IMR-90 (cell line): ENCODE measurements at regions not wholly inside any gene's neighbourhood (a gene's known extent, or its start where the extent isn't known, plus 50 kb on each side); places are given as distances from the start of the nearest gene placed in this dataset.

Source experiments
- ATAC-seq: fragments of 200-7000 bp; cut with Tn5 transposase; 2 replicates; pipeline ENCODE4 v1.9.1; 2020; ENCODE audit warnings: low read depth, mild to moderate bottlenecking, moderate library complexity
- BruUV-seq: library from RNA; stranded (reverse); fragments of 400-500 nt; replicated peaks from 2 replicates; lab custom pipeline; 2021; lab: Mats Ljungman, UMichigan
- CTCF ChIA-PET: fragments of 300-600 bp; formaldehyde crosslinking; extraction: SDS; loops from one replicate; lab custom pipeline; 2021; ENCODE audit warnings: antibody characterized with exemption; lab: Yijun Ruan, JAX
- POLR2A ChIA-PET: fragments of 300-600 bp; sonication (Branson Sonifier 250); formaldehyde crosslinking; loops from one replicate; lab custom pipeline; 2022; ENCODE audit warnings: antibody characterized with exemption; ENCODE audit not compliant: unreplicated experiment; lab: Charles Lee
- DNase-seq: peaks from one replicate; pipeline ENCODE4 v3.0.0; 2013
- H2AFZ ChIP-seq: replicated peaks from 2 replicates; pipeline ENCODE3; 2013; ENCODE audit warnings: low read length, mild to moderate bottlenecking; ENCODE audit not compliant: poor library complexity
- H2AK5ac ChIP-seq: 2 replicates; pipeline ENCODE4 v1.6.1; 2013; ENCODE audit warnings: low read depth, low read length, inconsistent platforms
- H2AK9ac ChIP-seq: replicated peaks from 2 replicates; pipeline ENCODE3; 2013; ENCODE audit warnings: mild to moderate bottlenecking, low read depth, low read length, moderate library complexity; ENCODE audit not compliant: poor library complexity
- H2BK120ac ChIP-seq: 2 replicates; pipeline ENCODE4 v1.6.1; 2013; ENCODE audit warnings: low read depth, low read length, inconsistent platforms
- H2BK15ac ChIP-seq: 3 replicates; pipeline ENCODE4 v1.6.1; 2013; ENCODE audit warnings: low read depth, low read length, inconsistent platforms
- H2BK20ac ChIP-seq: 2 replicates; pipeline ENCODE4 v1.6.1; 2013; ENCODE audit warnings: low read depth, mild to moderate bottlenecking, inconsistent platforms, low read length, moderate library complexity
- H2BK5ac ChIP-seq: 2 replicates; pipeline ENCODE4 v1.6.1; 2013; ENCODE audit warnings: mild to moderate bottlenecking, low read depth, low read length, inconsistent platforms; ENCODE audit not compliant: poor library complexity, severe bottlenecking
- H3K14ac ChIP-seq: replicated peaks from 2 replicates; pipeline ENCODE4 v1.6.1; 2013; ENCODE audit warnings: low read depth, low read length, inconsistent platforms
- H3K18ac ChIP-seq: 2 replicates; pipeline ENCODE4 v1.6.1; 2013; ENCODE audit warnings: low read depth, low read length, control low read depth
- H3K23ac ChIP-seq: 2 replicates; pipeline ENCODE4 v1.6.1; 2013; ENCODE audit warnings: low read depth, low read length, inconsistent platforms
- H3K27ac ChIP-seq: 2 replicates; pipeline ENCODE4 v1.5.1; 2013; ENCODE audit warnings: mild to moderate bottlenecking, control low read depth, low read length; ENCODE audit not compliant: insufficient read depth
- H3K27me3 ChIP-seq: 2 replicates; pipeline ENCODE4 v1.6.1; 2013; ENCODE audit warnings: low read length; ENCODE audit not compliant: control insufficient read depth, insufficient read depth
- H3K36me3 ChIP-seq: 2 replicates; pipeline ENCODE4 v1.6.1; 2013; ENCODE audit warnings: low read length, mixed read lengths; ENCODE audit not compliant: control insufficient read depth, insufficient read depth
- H3K4ac ChIP-seq: 2 replicates; pipeline ENCODE4 v1.6.1; 2013; ENCODE audit warnings: low read depth, low read length, inconsistent platforms
- H3K4me1 ChIP-seq: 2 replicates; pipeline ENCODE4 v1.6.1; 2013; ENCODE audit warnings: low read length, mixed read lengths; ENCODE audit not compliant: control insufficient read depth, insufficient read depth
- H3K4me2 ChIP-seq: 2 replicates; pipeline ENCODE4 v1.6.1; 2013; ENCODE audit warnings: low read depth, mild to moderate bottlenecking, control low read depth, low read length, moderate library complexity
- H3K4me3 ChIP-seq: 2 replicates; pipeline ENCODE4 v1.5.1; 2013; ENCODE audit warnings: low read depth, mild to moderate bottlenecking, control low read depth, low read length, moderate library complexity; ENCODE audit not compliant: insufficient read depth
- H3K56ac ChIP-seq: 2 replicates; pipeline ENCODE4 v1.6.1; 2013; ENCODE audit warnings: low read length, inconsistent platforms; ENCODE audit not compliant: insufficient read depth; ENCODE audit errors: extremely low read depth
- H3K79me1 ChIP-seq, 2 experiments: 2 replicates each; pipeline ENCODE4 v1.6.1; 2013; ENCODE audit warnings: low read length in 2 of 2, inconsistent platforms in 1 of 2, low read depth in 1 of 2
- H3K9ac ChIP-seq: 2 replicates; pipeline ENCODE4 v1.6.1; 2013; ENCODE audit warnings: low read depth, low read length, control low read depth
- H3K9me1 ChIP-seq: 2 replicates; pipeline ENCODE4 v1.6.1; 2013; ENCODE audit warnings: low read length, inconsistent platforms; ENCODE audit not compliant: insufficient read depth
- H3K9me3 ChIP-seq: 2 replicates; pipeline ENCODE4 v1.6.1; 2013; ENCODE audit warnings: low read length; ENCODE audit not compliant: control insufficient read depth, insufficient read depth
- H4K20me1 ChIP-seq: 2 replicates; pipeline ENCODE4 v1.6.1; 2013; ENCODE audit warnings: low read length, inconsistent platforms; ENCODE audit not compliant: insufficient read depth
- H4K5ac ChIP-seq: 2 replicates; pipeline ENCODE4 v1.6.1; 2013; ENCODE audit warnings: mild to moderate bottlenecking, low read depth, low read length, control low read depth
- H4K8ac ChIP-seq, 2 experiments: 2 replicates each; pipeline ENCODE4 v1.6.1; 2013; ENCODE audit warnings: low read depth in 2 of 2, low read length in 2 of 2, control low read depth in 1 of 2, inconsistent platforms in 1 of 2
- H4K91ac ChIP-seq: 2 replicates; pipeline ENCODE4 v1.6.1; 2013; ENCODE audit warnings: low read depth, low read length, inconsistent platforms; ENCODE audit not compliant: insufficient read depth
- BHLHE40 ChIP-seq: fragments of 150-350 bp; IDR thresholded peaks from 2 replicates; pipeline ENCODE4 v1.6.1; 2016; ENCODE audit warnings: mild to moderate bottlenecking, low read depth, low read length
- CEBPB ChIP-seq: IDR thresholded peaks from 2 replicates; pipeline ENCODE4 v1.6.1; 2012; ENCODE audit warnings: low read depth, low read length, improper control_type of control experiment
- CHD1 ChIP-seq: IDR thresholded peaks from 2 replicates; pipeline ENCODE4 v1.6.1; 2012; ENCODE audit warnings: low read depth, low read length, improper control_type of control experiment
- FOS ChIP-seq: fragments of 150-350 bp; IDR thresholded peaks from 2 replicates; pipeline ENCODE4 v1.6.1; 2016; ENCODE audit warnings: low read depth, low read length
- MAFK ChIP-seq: IDR thresholded peaks from 2 replicates; pipeline ENCODE4 v1.6.1; 2012; ENCODE audit warnings: low read depth, low read length, improper control_type of control experiment
- MXI1 ChIP-seq: IDR thresholded peaks from 2 replicates; pipeline ENCODE4 v1.6.1; 2012; ENCODE audit warnings: low read depth, mild to moderate bottlenecking, low read length, moderate library complexity, borderline replicate concordance
- NFE2L2 ChIP-seq: fragments of 150-350 bp; IDR thresholded peaks from 2 replicates; pipeline ENCODE4 v1.6.1; 2016; ENCODE audit warnings: low read depth, mild to moderate bottlenecking, low read length
- RCOR1 ChIP-seq: IDR thresholded peaks from 2 replicates; pipeline ENCODE4 v1.6.1; 2012; ENCODE audit warnings: mild to moderate bottlenecking, low read length, improper control_type of control experiment; ENCODE audit not compliant: insufficient replicate concordance
- RFX5 ChIP-seq: IDR thresholded peaks from 2 replicates; pipeline ENCODE4 v1.8.0; 2012; ENCODE audit warnings: low read depth, mild to moderate bottlenecking, low read length, moderate library complexity
- WGBS, 2 experiments: methylation state at CpG; one replicate each; pipeline versions ENCODE4 v1.1.5 to v1.1.7; 2013; ENCODE audit warnings: missing lambda C conversion rate in 2 of 2; ENCODE audit not compliant: insufficient read length in 1 of 2; ENCODE audit errors: extremely low coverage in 2 of 2; 5-methylcytosine and 5-hydroxymethylcytosine counted together
- dilution Hi-C: fragments of 300-500 bp; cut with HindIII; formaldehyde crosslinking; loops from one replicate; pipeline ENCODE4 v1.14.3; 2018; ENCODE audit warnings: low sequenced_read_pairs; ENCODE audit not compliant: unreplicated experiment
- in situ Hi-C: fragments of 300-500 bp; cut with MboI; formaldehyde crosslinking; loops from 3 replicates; pipeline ENCODE4 v1.14.3; 2019; ENCODE audit warnings: low sequenced_read_pairs, inconsistent platforms, mixed read lengths
- intact Hi-C: fragments of 100-400 bp; cut with micrococcal nuclease; formaldehyde crosslinking; loops from 2 replicates; pipeline ENCODE4 v1.10.0; 2022
- TF ChIP-seq, protein P1 (sequence below): fragments of 150-350 bp; IDR thresholded peaks from 2 replicates; pipeline ENCODE4 v1.6.1; 2017; ENCODE audit warnings: mild to moderate bottlenecking, antibody characterized with exemption, low read length, low read depth

DNA sequence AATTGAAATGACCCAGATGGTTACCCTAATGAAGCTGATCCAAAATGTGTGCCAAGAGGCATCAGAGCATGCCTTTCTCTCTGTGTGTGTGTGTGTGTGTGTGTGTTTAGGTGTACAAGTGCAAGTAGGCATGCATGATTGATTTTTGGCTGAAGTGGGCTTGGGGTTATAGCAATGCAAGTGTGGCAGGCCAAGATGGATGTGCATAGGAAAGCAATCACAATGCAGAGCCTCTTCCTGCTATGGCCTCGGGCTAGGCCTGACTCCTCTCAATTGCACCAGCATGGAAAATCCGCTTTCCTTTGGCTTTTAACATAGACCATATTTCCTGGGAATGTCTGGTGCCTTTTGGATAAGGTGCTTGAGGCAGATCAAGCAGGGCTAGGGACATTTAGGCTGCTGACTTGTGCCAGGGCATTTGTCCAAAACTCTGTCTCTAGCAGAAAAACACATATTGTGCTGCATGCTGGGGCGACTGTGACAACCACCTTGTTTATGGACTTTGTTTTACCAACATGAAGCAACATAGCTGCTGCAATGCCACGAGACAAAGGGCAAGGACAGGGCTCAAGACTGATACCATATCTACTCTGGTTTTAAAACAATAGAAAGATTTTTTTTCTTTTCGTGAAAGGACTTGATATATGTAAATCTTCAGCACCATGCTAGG lies 395.7 kb downstream of the RAPGEF2 start:
- ChIA-PET POLR2A (no interaction called here), CTCF (no interaction called here)
- TF ChIP-seq FOS (no peak), CHD1 (no peak), BHLHE40 (no peak), CEBPB (no peak), NFE2L2 (no peak), MXI1 (no peak), RFX5 (no peak), RCOR1 (no peak), MAFK (no peak)
- TF ChIP-seq, protein P1, sequence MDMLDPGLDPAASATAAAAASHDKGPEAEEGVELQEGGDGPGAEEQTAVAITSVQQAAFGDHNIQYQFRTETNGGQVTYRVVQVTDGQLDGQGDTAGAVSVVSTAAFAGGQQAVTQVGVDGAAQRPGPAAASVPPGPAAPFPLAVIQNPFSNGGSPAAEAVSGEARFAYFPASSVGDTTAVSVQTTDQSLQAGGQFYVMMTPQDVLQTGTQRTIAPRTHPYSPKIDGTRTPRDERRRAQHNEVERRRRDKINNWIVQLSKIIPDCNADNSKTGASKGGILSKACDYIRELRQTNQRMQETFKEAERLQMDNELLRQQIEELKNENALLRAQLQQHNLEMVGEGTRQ, result no peak
- no peak overlapping the region for H3K23ac ChIP-seq
- H3K56ac ChIP-seq, result no peak overlapping the region
- H3K79me1 ChIP-seq, result no peaks in the 10 kb centered on the region
- H3K4me1 ChIP-seq, result no peaks in the 10 kb centered on the region
- H2BK5ac ChIP-seq, result no peak overlapping the region
- no peaks in the 10 kb centered on the region for H3K9me1 ChIP-seq
- H2BK120ac ChIP-seq, result no peak overlapping the region
- H3K18ac ChIP-seq, result no peak overlapping the region
- H4K8ac ChIP-seq, result no peak overlapping the region
- H3K27me3 ChIP-seq, result no peaks in the 10 kb centered on the region; the same call in 1 of the 2 replicates
- no peak overlapping the region for H2BK20ac ChIP-seq
- no peak overlapping the region for H3K4me2 ChIP-seq
- no peak overlapping the region for H2BK15ac ChIP-seq
- BruUV-seq, result no TSS peak
- no peaks in the 10 kb centered on the region for H4K20me1 ChIP-seq
- H2AFZ ChIP-seq, result no peak overlapping the region
- no peak for ATAC-seq
- no peak overlapping the region for H2AK5ac ChIP-seq
- no peak overlapping the region for H3K4ac ChIP-seq
- dilution Hi-C loops (no loop called here), in situ Hi-C loops (no loop called here), intact Hi-C loops (no loop called here)
- WGBS, 2 experiments, result no CpG with 5 or more reads among the region's 5 CpGs
- H3K4me3 ChIP-seq, result no peak overlapping the region
- no peaks in the 10 kb centered on the region for H3K9me3 ChIP-seq
- no peak overlapping the region for H2AK9ac ChIP-seq
- no peaks in the 10 kb centered on the region for H3K36me3 ChIP-seq
- no peak overlapping the region for H3K9ac ChIP-seq
- no peak for DNase-seq
- H3K27ac ChIP-seq, result no peak overlapping the region
- no peak overlapping the region for H4K91ac ChIP-seq
- H3K14ac ChIP-seq, result no peak overlapping the region
- H4K5ac ChIP-seq, result no peak overlapping the region
